ENCODE measurements at regions not wholly inside any gene's neighbourhood (a gene's known extent, or its start where the extent isn't known, plus 50 kb on each side); places are given as distances from the start of the nearest gene placed in this dataset.

- TF ChIP-seq POLR2AphosphoS5 (IDR thresholded peaks at IDR 0.05) (no peak), CTCF (IDR thresholded peaks at IDR 0.05) (no peak), POLR2A (IDR thresholded peaks at IDR 0.05) (no peak)
These were observed 380.5 kb upstream of the SPRED2 start for GRCh38 chr2:65812887-65813286.
